Neutrophil (primary cell): ENCODE measurements at regions not wholly inside any gene's neighbourhood (a gene's known extent, or its start where the extent isn't known, plus 50 kb on each side); places are given as distances from the start of the nearest gene placed in this dataset.

ENCODE experiments used
- H3K27ac ChIP-seq: fragments of 200-600 bp; sonication (generic); 2 replicates; pipeline ENCODE4 v1.5.1; 2016; ENCODE audit warnings: mild to moderate bottlenecking, moderate library complexity
- H3K27me3 ChIP-seq: fragments of 200-600 bp; sonication (generic); 2 replicates; pipeline ENCODE4 v1.6.0; 2016; ENCODE audit warnings: mild to moderate bottlenecking
- H3K36me3 ChIP-seq: fragments of 200-600 bp; sonication (generic); 2 replicates; pipeline ENCODE4 v1.5.1; 2017
- H3K4me1 ChIP-seq, 2 experiments: fragments of 200-600 bp in 1 of 2; sonication (generic) in 1 of 2; 1 replicate in 1 of 2; 2 replicates in 1 of 2; pipeline versions ENCODE4 v1.5.1 to v1.6.1; 2013 to 2016; ENCODE audit warnings: low read depth in 1 of 2, low read length in 1 of 2, mild to moderate bottlenecking in 1 of 2, moderate library complexity in 1 of 2; ENCODE audit not compliant: control insufficient read depth in 1 of 2, insufficient read depth in 1 of 2
- H3K4me3 ChIP-seq, 2 experiments: fragments of 200-600 bp in 1 of 2; sonication (generic) in 1 of 2; 1 replicate in 1 of 2; 2 replicates in 1 of 2; pipeline ENCODE4 v1.5.1; 2013 to 2016; ENCODE audit warnings: low read depth in 1 of 2, low read length in 1 of 2, mild to moderate bottlenecking in 1 of 2, moderate library complexity in 1 of 2
- H3K9me3 ChIP-seq: fragments of 200-600 bp; sonication (generic); 2 replicates; pipeline ENCODE4 v1.5.1; 2016
- CTCF ChIP-seq: fragments of 200-600 bp; sonication (generic); IDR thresholded peaks from 2 replicates; pipeline ENCODE4 v1.5.1; 2016; ENCODE audit warnings: antibody characterized with exemption

DNA sequence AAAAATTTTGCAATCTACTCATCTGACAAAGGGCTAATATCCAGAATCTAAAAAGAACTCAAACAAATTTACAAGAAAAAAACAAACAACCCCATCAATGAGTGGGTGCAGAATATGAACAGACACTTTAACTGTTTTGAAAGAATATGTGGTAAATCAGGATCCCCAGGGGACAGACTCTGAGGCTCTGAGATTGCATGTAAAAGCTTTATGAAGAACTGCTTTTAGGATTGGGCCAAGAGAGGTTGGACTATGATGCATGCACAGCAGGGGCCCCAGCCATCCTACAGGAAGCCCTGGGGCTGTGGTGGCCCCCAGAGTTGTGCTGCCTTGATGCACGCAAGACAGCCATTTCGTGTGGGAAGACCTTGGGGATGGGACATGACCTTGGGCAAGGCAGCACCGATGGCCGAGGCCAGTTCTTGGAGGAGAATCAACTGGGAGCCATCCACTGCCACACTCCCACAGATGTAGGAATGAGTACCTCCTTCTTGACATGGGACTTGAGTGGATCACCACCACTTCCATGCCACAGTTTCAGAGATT lies 298.1 kb upstream of the THBS1 start:
- H3K27ac ChIP-seq: no peak overlapping the region
- TF ChIP-seq CTCF: no peak
- H3K36me3 ChIP-seq: no peaks in the 10 kb centered on the region
- H3K4me1 ChIP-seq: no peaks in the 10 kb centered on the region
- no peak overlapping the region for H3K4me3 ChIP-seq
- peaks cover 59% of the 10 kb centered on the region for H3K27me3 ChIP-seq
- no peaks in the 10 kb centered on the region for H3K9me3 ChIP-seq

DNA sequence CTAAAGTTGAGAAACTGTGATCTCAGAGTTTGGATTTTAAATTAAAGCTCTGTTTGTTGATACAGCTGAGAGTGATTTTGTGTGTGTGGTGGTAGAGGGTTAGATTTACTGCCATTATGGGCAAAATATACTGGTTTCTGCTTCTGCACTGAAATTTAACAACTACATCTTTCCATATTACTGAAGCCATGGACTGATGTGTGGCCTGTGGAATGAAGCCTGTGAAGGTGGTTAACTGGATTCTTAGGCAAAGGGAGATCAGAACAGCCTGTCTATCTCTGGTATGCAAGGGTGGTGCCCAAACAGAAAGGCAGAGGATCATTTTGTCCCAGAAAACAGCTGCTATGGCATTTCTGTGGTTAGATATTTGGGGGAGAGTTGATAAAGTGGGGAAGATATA lies 297.3 kb upstream of the THBS1 start:
- no peaks in the 10 kb centered on the region for H3K4me1 ChIP-seq
- no peaks in the 10 kb centered on the region for H3K9me3 ChIP-seq
- no peaks in the 10 kb centered on the region for H3K36me3 ChIP-seq
- no peak for TF ChIP-seq CTCF
- H3K4me3 ChIP-seq: no peak overlapping the region
- H3K27me3 ChIP-seq: peaks cover 67% of the 10 kb centered on the region
- no peak overlapping the region for H3K27ac ChIP-seq

DNA sequence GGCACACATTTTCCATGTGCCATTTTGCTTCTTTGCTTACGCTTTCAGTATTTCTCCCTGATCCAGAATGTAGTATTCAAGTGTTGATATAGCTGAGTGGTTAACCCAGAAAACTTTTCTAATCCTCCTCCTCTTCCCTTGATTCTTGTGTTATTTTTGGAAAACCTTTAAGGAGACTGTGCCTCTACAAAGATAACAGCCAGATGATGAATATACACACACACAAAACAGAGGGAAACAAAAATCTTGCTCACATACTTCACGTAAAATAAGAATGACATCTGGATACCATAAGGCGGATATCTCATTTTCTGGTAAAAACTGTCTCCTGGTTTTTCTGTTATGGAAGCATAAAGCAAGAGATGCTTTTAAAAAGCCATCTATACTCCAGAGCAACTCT lies 295.8 kb upstream of the THBS1 start:
- Histone ChIP-seq H3K36me3 (no peaks in the 10 kb centered on the region), H3K9me3 (no peaks in the 10 kb centered on the region), H3K4me1 (no peaks in the 10 kb centered on the region), H3K4me3 (no peak overlapping the region), H3K27ac (no peak overlapping the region), H3K27me3 (peaks cover 77% of the 10 kb centered on the region)
- TF ChIP-seq CTCF: no peak

- no peaks in the 10 kb centered on the region for H3K9me3 ChIP-seq
- H3K27me3 ChIP-seq: peaks cover 78% of the 10 kb centered on the region
- H3K4me3 ChIP-seq: no peak overlapping the region
- H3K4me1 ChIP-seq: no peaks in the 10 kb centered on the region
- no peak for TF ChIP-seq CTCF
- no peaks in the 10 kb centered on the region for H3K36me3 ChIP-seq
- no peak overlapping the region for H3K27ac ChIP-seq
Observed at GRCh38 chr15:39285663-39286062, 295.2 kb upstream of the THBS1 start.

DNA sequence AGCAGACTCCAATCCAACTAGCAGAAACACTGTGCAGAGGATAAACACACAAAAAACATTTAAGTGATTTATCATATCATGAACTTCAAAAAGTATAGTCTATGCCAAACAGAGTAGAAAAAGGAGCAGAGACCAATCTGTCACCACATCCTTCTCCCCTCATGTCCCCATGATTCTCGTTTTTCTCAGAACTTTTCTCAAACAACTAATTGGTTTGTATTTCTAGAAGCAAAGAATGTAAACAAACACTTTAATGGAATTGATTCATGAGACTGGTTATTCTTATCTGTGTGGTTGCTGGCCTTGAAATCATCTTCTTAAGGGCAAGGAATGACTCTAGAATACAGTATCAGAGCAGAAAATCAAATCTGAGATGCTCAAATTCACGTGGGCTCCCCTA lies 294.2 kb upstream of the THBS1 start:
- H3K36me3 ChIP-seq: no peaks in the 10 kb centered on the region
- no peaks in the 10 kb centered on the region for H3K4me1 ChIP-seq
- H3K27me3 ChIP-seq: peaks cover 87% of the 10 kb centered on the region
- no peak overlapping the region for H3K27ac ChIP-seq
- no peak overlapping the region for H3K4me3 ChIP-seq
- no peaks in the 10 kb centered on the region for H3K9me3 ChIP-seq
- no peak for TF ChIP-seq CTCF
